ENCODE measurements at regions not wholly inside any gene's neighbourhood (a gene's known extent, or its start where the extent isn't known, plus 50 kb on each side); places are given as distances from the start of the nearest gene placed in this dataset.
"Not testable (repeated sequence)": the region's sequence is repeated elsewhere in the genome, so short reads cannot be mapped to it uniquely, and the experiment has no call there.

DNA sequence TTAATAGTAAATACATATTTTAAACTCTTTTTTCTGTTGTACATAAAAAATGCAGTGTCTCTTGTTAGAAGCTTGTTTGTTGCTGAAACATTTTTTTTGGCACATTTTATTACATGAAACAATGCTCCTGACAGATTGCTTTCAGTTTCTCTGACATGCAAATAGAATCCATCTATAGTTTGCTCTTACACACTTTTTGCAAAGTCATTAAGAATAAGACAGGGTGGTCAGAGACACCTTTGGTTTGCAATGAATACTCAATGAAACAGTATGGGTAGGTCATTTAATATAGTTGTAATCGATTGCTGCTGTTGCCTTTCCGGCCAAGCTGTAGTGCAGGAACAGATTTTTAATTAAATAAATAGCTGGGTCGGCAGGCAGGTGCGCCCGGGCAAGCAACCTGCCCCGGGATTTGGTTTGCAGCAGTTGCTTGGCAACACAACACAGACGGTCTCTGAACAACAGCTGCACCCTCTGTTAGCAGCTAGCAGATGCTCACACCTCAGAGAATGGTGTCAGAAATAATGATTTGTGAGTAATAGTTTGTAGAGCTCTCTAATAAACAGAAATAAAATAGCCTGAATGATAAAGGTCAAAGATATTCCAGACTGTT, 115.7 kb upstream of the CACNA2D1 start:
- no peak for DNase-seq

DNA sequence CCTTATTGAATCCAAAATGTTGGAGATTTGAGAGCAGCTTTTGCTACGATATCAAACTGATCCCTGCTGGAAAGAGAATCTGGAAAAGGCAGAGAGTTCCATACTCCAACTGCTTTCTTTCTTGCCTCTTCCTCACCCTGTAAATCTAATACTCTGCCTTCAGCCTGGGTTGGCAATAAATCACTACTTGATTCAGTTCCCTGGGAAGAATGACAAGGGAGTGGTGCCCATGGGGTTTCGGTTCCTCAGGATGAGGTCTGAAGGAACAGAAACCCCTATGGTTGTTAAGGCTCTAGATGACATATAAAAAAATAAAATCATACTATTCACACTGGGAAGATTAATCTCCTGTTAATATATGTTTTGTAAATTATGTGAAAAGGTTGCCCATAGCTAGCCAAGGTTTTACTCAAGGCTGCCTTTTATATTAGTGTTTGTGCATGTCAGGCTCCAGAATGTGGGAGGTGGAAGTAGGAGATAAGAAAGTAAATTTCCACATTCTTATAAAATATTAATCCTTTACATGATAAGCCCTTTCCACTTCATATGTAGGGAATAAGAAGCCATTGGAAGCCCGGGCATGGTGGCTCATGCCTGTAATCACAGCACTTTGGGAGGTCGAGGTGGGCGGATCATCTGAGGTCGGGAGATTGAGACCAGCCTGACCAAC, 106.2 kb upstream of the CACNA2D1 start:
- no peak for DNase-seq

DNA sequence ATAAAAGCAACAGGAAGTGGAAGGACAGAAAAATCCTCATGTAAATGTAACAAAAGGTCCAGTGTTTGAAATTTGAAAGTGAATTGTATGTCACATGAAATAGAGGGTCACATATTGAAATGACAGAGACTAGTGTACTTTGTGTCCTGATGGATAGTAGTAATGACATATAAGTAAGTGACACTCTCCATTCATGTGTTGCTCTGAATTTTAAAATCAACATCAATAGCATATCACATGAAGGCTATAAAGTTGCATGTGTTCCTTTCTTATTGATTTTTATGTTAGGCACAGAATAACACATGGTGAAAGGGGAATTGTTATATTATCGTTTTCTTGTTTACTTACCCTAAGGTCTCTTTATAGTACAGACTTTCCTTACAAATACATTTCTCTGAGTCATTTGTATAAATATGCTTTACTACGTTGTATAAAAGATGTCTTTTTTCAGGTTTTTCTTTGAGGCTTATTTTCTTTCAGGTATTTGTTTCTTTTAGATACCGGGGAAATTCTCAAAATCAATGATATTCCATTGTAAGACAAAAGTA, 104.6 kb upstream of the CACNA2D1 start:
- DNase-seq: no peak

DNA sequence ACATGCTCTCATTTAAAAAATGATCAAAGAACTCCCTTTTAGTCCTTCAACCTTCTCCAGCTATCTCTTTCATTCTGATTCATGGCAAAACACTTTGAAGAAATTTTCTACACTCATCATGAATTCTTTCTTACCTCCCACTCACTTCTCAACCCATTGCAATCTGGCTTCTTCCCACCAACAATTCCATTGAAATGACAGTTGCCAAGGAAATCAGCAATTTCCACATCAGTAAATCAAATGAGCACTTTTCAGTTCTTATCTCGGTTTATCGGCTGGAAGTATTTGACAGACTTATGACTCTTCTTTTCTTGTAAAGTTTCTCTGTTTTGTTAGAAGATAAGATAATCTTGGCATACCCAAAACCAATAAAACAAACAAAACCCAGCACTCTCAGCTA, 99.1 kb upstream of the CACNA2D1 start:
- no peak for DNase-seq

DNA sequence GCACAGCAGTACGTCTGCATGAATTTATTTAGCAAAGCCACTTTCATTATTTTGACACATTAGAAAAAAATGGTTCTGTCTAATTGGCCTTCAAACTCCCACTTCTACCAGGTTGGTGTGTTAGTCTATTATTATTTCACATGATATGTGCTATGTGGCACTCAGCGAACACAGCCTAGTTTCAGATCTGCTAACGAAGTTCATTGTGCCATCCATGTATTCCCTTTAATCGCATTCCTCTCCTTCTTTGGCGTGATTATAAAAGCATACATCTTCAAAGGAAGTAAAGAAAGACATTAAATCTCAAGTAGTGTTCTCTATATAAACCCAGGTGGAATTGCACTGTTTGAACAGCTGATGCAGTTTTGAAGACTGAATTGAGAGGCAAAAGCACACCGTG, 96.4 kb upstream of the CACNA2D1 start:
- no peak for DNase-seq

DNA sequence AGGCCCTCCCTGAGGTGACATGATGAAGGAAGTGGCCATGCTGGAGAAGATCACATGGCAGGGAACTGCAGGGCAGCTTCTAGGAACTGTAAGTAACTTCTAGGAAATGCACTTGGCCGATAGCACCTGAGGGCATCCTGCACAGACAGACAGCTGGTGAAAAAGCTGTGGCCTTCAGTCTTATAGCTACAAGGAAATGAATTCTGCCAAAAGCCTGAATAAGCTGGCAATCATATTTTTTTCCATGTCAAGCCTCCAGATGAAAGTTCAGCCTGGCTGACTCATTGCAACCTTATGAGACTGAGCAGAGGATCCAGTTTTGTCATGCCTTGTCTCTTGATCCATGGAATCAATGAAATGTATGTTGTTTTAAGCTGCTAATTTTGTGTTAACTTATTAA, 91.1 kb upstream of the CACNA2D1 start:
- no peak for DNase-seq

DNA sequence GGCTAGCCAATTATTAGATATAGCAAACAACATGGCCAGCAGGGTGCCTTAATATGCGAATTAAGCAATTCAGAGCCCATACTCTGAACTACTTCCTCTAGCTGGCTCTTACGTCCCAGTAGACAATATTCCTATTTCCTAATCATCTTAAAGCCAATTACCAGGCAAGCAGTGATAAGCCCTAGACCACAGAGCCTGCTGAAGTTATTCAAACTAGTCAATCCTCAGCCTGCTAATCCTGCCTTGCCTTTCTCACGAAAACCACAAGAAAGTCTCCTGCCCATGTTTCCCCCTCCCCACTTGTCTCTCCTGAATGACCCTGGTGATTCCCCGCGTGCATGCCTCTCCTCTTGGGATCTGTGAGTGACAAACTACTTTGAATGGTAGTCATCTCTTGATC, 86.8 kb upstream of the CACNA2D1 start:
- no peak for DNase-seq

DNA sequence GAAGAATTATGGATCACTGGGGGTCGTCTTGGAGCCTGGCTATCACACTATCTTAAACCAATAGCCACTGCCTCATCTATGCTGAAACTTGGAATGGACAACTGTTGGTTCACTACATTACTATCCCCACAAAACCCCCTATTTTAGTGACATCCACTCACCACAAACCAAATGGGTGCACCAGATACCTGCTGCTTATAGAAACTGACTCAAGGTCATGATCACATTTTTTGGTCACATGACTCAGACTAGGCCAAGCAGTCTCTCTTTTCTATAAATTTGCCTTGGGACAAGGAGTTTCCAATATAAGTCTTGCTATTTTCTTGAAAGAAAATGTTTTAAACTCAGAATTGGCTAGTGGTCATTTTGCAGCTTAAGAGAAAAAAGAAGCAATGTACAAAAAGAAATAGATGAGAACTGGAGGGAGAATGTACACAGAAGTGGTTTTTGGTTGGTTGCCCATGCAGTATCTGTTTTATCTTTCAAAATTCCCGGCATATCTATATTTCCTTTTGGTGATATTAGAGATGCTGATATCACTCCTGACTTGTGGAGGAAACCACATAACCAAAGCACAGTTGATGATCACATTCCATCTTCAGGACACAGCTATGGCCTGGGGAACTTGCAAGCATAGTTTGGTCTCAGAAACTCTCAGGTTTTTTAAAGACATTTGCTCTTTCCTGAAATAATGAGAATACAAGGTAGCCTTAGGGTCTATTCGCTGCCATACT, 85.2 kb upstream of the CACNA2D1 start:
- no peak for DNase-seq

DNA sequence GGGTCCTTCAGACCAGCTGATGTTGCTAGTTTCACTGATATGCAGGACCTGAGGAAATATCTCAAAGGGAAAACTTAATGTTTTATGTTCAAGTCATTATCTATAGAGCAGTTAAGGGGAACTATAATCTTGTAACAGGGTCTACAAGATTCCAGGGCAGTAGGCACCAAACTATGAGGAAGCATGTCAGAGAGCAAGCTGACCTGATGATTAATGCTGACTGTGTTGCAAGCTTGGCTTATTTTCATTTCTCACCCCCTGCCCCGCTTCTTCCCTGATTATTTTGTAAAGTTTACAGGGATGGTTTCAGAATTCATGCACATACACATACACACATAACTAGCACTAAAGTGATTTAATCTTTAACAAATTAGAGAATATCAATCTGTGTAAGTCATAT, 84.3 kb upstream of the CACNA2D1 start:
- DNase-seq: no peak

DNA sequence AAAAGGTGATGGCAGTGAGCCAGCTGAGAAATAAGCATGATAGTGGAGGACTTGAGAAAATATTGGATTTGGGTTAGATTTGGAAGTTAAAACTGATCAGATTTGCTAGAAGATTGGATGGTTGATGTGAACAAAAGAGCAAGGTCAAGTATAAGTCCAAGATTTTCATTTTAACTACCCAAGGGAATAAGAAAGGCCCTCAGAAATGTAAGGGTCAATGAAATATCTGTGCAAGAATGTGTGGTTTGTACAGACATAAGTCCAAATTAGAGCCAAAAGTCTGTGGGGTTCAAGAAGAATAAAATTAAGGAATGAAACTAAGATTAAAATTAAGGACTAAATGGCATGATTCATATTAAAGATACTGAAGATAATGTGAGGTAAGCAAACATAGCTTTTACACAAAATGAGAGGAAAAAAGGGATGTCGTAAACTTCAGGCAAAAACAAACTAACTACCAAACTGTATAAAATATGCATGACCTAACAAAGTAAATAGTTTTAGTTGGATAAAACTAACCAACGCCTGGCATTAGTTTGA, 78.4 kb upstream of the CACNA2D1 start:
- no peak for DNase-seq

DNA sequence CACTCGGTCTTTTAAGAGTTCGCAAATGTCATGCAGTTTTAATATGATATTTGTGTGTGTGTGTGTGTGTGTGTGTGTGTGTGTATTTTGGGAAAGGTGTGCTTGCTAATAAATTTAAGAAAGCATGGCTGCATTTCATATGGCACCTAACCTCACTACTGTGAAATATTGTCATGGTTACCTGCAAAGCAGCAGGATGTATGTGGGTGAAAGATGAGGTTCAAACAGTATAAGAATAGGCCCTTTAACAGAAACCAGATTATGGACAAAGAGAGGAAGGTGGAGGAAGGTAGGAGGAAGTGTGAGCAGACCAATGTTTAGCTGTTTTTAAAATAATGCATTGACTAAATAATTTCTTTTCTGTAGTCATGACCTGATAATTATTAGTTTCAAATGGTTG, 73.5 kb upstream of the CACNA2D1 start:
- DNase-seq: no peak

DNA sequence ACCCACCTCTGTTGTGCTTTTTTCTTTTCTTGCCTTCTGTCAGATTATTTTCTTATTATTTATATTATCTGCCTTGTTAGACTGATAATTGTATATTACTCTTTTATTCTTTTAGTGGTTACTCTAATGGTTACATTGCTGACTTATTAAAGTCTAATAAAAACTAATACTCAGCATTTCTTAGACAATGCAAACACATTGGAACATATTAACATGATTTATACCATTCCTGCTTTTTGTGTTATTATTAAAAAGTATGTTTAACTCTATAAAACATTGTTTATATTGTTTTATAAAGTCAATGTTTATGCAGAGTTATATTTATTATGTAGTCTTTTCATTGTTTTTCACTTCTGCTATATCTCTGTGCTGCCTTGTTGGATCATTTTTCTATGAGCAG, 68.0 kb upstream of the CACNA2D1 start:
- no peak for DNase-seq

DNA sequence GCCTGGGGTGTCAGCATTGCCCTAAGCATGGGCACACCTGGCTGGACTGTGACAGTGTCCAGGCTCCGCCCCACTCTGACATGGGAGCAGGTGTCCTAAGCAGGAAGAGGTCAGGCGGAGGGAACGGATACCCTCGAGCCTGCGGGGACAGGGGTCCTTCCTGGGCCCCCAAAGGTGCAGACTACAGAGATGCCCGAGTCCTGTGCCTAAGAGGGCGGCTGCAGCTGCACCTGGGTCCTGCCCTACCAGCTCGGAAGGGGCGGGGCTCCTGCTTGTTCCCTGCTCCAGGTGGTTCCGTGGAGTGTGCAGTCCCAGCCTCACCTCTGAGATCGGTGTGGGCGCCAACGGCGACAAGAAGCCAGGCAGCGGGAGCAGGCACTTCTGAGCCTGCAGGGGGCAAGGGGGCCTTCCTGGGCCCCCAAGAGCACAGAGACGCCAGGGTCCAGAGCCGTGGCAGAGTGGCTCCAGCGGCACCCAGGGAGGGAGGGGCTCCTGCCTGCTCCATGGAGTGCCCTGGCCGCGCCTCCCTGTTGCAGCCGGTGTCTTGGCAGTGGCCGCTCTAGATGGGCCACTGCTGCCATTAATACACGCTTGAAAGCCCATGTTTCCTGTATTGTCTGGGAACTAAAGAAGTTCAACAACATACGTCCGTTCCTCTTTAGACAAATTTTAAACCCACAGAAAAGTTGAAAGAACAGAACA, 64.5 kb upstream of the CACNA2D1 start:
- no peak for DNase-seq

DNA sequence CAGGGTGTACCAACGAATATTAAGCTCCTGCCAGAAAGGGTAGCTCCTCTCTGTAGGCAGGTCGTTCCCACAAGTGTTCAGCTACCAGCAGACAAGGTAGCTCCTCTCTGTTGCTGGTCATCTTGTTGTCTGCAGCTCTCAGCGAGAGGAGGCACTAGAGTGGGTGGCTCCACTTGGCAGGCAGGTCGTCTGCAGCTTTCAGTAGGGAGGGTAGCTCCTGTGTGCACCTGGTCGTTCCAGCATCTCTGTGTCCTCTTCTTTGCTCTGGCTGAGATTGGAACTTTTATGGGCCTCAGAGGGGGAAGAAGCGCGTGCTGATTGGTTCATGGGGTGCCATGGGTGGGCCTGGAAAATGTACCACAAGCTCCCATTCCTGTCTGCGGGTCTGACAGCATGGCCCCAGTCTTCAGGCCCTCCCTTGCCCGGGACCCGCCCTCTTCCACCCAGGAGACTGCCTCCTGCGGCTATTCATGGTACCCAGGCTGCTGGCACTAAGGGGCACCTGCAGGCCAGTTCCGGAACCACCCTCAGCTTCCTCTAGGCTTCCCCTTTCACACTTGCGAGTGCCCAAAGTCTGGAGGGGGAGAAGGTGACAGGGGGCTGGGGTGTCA, 63.9 kb upstream of the CACNA2D1 start:
- DNase-seq: no peak

DNA sequence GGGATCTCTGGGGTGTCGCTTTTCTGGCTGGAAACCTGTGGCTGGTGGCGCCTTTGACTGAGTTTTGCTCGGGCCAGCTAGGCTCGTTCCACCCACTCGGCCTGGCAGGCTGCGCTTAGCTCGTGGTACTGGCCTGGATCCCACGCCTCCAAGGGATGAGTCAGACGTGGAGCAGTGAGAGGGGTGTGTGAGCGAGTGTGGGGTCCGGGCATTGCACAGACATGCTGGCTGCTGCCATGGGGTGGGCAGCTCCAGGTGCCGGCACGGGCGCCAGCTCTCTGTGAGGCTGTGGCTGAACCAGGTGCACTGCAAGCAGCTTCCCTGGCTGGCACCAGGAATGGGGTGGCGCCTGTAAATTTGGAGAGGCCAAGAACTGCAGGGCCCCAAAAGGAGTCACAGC, 63.1 kb upstream of the CACNA2D1 start:
- DNase-seq: no peak

DNA sequence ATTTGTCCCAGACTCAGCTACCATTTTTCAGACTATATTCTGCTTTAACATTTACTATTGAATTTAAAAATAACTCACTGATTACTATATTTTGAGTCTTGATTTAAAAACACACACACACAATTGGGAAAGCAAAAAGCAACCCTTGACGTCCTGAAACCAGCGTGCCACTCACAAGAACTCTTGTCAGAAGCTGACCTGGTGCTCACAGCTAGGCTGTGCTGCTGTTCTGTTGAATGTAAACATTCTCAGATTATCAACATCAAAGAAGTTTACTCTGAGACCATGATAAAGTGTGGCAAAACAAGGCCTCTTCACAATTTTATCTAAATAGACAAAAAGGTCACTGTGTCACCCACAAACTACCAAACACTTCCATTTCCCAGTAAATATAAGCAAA, 62.6 kb upstream of the CACNA2D1 start:
- DNase-seq: no peak

DNA sequence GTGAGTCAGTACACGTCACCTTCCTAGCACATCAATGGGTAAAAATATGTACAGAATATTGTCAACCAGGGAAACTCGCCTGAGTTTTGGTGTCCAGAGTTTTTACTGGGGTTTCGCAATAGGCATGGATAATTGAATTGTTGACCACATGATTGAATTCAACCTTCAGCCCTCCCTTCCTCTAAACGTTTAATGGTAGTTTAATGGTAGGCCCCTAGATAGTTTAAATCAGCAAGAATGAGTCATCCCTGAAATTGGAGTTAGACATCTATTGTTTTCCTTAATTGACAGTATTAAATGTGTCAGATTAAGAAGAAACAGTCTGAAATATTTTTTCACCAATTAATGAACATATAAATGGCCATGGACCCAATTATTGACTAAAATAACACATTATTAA, 57.8 kb upstream of the CACNA2D1 start:
- DNase-seq: no peak

DNA sequence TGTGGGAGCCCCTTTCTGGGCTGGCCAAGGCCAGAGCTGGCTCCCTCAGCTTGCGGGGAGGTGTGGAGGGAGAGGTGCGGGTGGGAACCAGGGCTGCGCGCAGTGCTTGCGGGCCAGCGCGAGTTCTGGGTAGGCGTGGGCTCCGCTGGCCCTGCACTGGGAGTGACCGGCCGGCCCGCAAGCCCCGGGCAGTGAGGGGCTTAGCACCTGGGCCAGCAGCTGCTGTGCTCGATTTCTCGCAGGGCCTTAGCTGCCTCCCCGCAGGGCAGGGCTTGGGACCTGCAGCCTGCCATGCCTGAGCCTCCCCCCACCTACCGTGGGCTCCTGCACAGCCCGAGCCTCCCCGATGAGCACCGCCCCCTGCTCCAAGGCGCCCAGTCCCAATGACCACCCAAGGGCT, 56.0 kb upstream of the CACNA2D1 start:
- not testable (repeated sequence) for DNase-seq

DNA sequence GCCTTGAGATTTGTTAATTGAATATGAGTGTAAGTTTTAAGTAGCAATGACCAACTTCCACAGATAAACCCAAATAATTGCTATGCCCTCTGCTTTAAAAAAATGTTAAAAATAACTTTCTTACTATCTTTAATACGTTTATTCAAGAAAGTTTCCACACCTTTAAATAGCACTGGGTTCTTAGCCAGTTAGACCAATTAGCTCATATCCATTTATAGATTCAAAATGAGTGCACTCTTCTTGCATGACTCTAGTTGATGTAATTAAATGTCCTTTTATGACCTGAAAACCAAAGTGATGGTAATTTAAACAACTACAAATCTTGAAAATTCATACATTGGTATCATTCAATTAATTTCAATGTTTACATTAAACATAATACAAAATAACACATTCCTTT, 50.8 kb upstream of the CACNA2D1 start:
- DNase-seq: no peak

Measured in stimulated activated CD8-positive, alpha-beta memory T cell treated with anti-CD3 and anti-CD28 coated beads, Interleukin-4, amount 100 ng/mL, for 48 hours (primary cell).